HepG2 (cell line): ENCODE measurements at regions not wholly inside any gene's neighbourhood (a gene's known extent, or its start where the extent isn't known, plus 50 kb on each side); places are given as distances from the start of the nearest gene placed in this dataset.

Source experiments
- AGO2 ChIP-seq: fragments of 200-400 bp; formaldehyde crosslinking; optimal IDR thresholded peaks from 2 replicates; pipeline ENCODE3; 2017; ENCODE audit warnings: mild to moderate bottlenecking, low read depth, low read length, moderate library complexity
- ASH2L ChIP-seq: fragments of 300-600, 200-600 bp; sonication (generic); IDR thresholded peaks from 2 replicates; pipeline ENCODE4 v1.7.0; 2017; ENCODE audit warnings: low read depth, mild to moderate bottlenecking, moderate library complexity, mixed read lengths, low read length; ENCODE audit not compliant: insufficient read length
- BRF2 ChIP-seq: sonication (generic); formaldehyde crosslinking; IDR thresholded peaks from 2 replicates; pipeline ENCODE4 v1.8.1; 2022; ENCODE audit warnings: mild to moderate bottlenecking, missing genetic modification reagents
- CHCHD3 ChIP-seq: sonication (generic); formaldehyde crosslinking; IDR thresholded peaks from 2 replicates; pipeline ENCODE4 v1.8.0; 2022; ENCODE audit warnings: mild to moderate bottlenecking, missing genetic modification reagents, moderate library complexity
- CHD4 ChIP-seq: fragments of 200-600 bp; sonication (generic); IDR thresholded peaks from 2 replicates; pipeline ENCODE4 v1.7.0; 2017; ENCODE audit warnings: mild to moderate bottlenecking, low read length, borderline replicate concordance
- FOXJ3 ChIP-seq: sonication (generic); formaldehyde crosslinking; IDR thresholded peaks from 2 replicates; pipeline ENCODE4 v1.4.0; 2020; ENCODE audit warnings: missing genetic modification reagents, mild to moderate bottlenecking, borderline replicate concordance
- GABPA ChIP-seq, 2 experiments: IDR thresholded peaks; 2 replicates each; pipeline ENCODE4 v1.6.1; 2011 to 2016; ENCODE audit warnings: low read depth in 2 of 2, low read length in 1 of 2, missing biosample characterization in 1 of 2, missing genetic modification characterization in 1 of 2
- GFI1 ChIP-seq: sonication (generic); formaldehyde crosslinking; IDR thresholded peaks from 2 replicates; pipeline ENCODE4 v1.5.0; 2020; ENCODE audit warnings: missing genetic modification reagents, mild to moderate bottlenecking, borderline replicate concordance
- GPN1 ChIP-seq: sonication (generic); formaldehyde crosslinking; IDR thresholded peaks from 2 replicates; pipeline ENCODE4 v1.5.1; 2020; ENCODE audit warnings: missing genetic modification reagents, borderline replicate concordance
- KLF13 ChIP-seq: sonication (generic); formaldehyde crosslinking; IDR thresholded peaks from 2 replicates; pipeline ENCODE4 v1.4.0; 2020; ENCODE audit warnings: mild to moderate bottlenecking, missing genetic modification reagents
- KLF16 ChIP-seq, 2 experiments: sonication (generic) in 1 of 2; formaldehyde crosslinking in 1 of 2; IDR thresholded peaks; 2 replicates each; pipeline versions ENCODE4 v1.6.1 to v1.8.0; 2016 to 2023; ENCODE audit warnings: missing genetic modification reagents in 2 of 2, missing compliant biosample characterization in 1 of 2
- REL ChIP-seq: sonication (generic); formaldehyde crosslinking; conservative IDR thresholded peaks from 2 replicates; pipeline ENCODE4 v1.8.0; 2022; ENCODE audit warnings: mild to moderate bottlenecking, missing genetic modification reagents, moderate library complexity
- SAP130 ChIP-seq: IDR thresholded peaks from 2 replicates; pipeline ENCODE4 v1.6.1; 2016; ENCODE audit warnings: low read depth
- SNAPC2 ChIP-seq: sonication (generic); formaldehyde crosslinking; IDR thresholded peaks from 2 replicates; pipeline ENCODE4 v1.8.1; 2022; ENCODE audit warnings: mild to moderate bottlenecking, missing genetic modification reagents
- SP5 ChIP-seq: IDR thresholded peaks from 2 replicates; pipeline ENCODE4 v1.6.1; 2016; ENCODE audit warnings: low read depth, borderline replicate concordance
- YY1 ChIP-seq: IDR thresholded peaks from 2 replicates; pipeline ENCODE4 v1.6.1; 2011; ENCODE audit warnings: low read length, low read depth, moderate library complexity, mild to moderate bottlenecking; ENCODE audit not compliant: insufficient read depth, insufficient replicate concordance
- ZBTB1 ChIP-seq: sonication (generic); formaldehyde crosslinking; IDR thresholded peaks from 2 replicates; pipeline ENCODE4 v1.4.0; 2020; ENCODE audit warnings: missing genetic modification reagents, borderline replicate concordance
- ZBTB3 ChIP-seq: sonication (generic); formaldehyde crosslinking; IDR thresholded peaks from 2 replicates; pipeline ENCODE4 v1.4.0; 2020; ENCODE audit warnings: low read depth, mild to moderate bottlenecking, moderate library complexity, missing genetic modification reagents, borderline replicate concordance
- ZKSCAN1 ChIP-seq: fragments of 150-350 bp; IDR thresholded peaks from 2 replicates; pipeline ENCODE4 v1.6.1; 2014; ENCODE audit warnings: low read length
- ZNF121 ChIP-seq: sonication (generic); formaldehyde crosslinking; IDR thresholded peaks from 2 replicates; pipeline ENCODE4 v1.5.0; 2020; ENCODE audit warnings: mild to moderate bottlenecking, missing genetic modification reagents
- ZNF160 ChIP-seq: sonication (generic); formaldehyde crosslinking; IDR thresholded peaks from 2 replicates; pipeline ENCODE4 v1.8.0; 2022; ENCODE audit warnings: mild to moderate bottlenecking, inconsistent platforms, missing genetic modification reagents
- ZNF264 ChIP-seq: sonication (generic); formaldehyde crosslinking; IDR thresholded peaks from 2 replicates; pipeline ENCODE4 v1.4.0; 2020; ENCODE audit warnings: missing genetic modification reagents
- ZNF343 ChIP-seq: sonication (generic); formaldehyde crosslinking; IDR thresholded peaks from 2 replicates; pipeline ENCODE4 v1.4.0; 2020; ENCODE audit warnings: mild to moderate bottlenecking, missing genetic modification reagents
- ZNF430 ChIP-seq: sonication (generic); formaldehyde crosslinking; IDR thresholded peaks from 2 replicates; pipeline ENCODE4 v1.9.0; 2021; ENCODE audit warnings: mild to moderate bottlenecking, missing genetic modification reagents
- ZNF737 ChIP-seq: sonication (generic); formaldehyde crosslinking; IDR thresholded peaks from 2 replicates; pipeline ENCODE4 v1.5.0; 2020; ENCODE audit warnings: missing genetic modification reagents, mild to moderate bottlenecking, borderline replicate concordance
- ZNF761 ChIP-seq: sonication (generic); formaldehyde crosslinking; conservative IDR thresholded peaks from 2 replicates; pipeline ENCODE4 v1.4.0; 2020; ENCODE audit warnings: mild to moderate bottlenecking, missing genetic modification reagents
- ZNF800 ChIP-seq: sonication (generic); formaldehyde crosslinking; IDR thresholded peaks from 2 replicates; pipeline ENCODE4 v1.4.0; 2020; ENCODE audit warnings: missing genetic modification reagents
- TF ChIP-seq, protein P1 (sequence below): IDR thresholded peaks from 2 replicates; pipeline ENCODE4 v1.6.1; 2016

- no peak for TF ChIP-seq ZNF800 (CRISPR knock-in tag)
- TF ChIP-seq ZNF121, result no peak
- TF ChIP-seq SP5 (CRISPR knock-in tag), result no peak
- no peak for TF ChIP-seq ZNF761 (CRISPR knock-in tag)
- TF ChIP-seq, protein P1, sequence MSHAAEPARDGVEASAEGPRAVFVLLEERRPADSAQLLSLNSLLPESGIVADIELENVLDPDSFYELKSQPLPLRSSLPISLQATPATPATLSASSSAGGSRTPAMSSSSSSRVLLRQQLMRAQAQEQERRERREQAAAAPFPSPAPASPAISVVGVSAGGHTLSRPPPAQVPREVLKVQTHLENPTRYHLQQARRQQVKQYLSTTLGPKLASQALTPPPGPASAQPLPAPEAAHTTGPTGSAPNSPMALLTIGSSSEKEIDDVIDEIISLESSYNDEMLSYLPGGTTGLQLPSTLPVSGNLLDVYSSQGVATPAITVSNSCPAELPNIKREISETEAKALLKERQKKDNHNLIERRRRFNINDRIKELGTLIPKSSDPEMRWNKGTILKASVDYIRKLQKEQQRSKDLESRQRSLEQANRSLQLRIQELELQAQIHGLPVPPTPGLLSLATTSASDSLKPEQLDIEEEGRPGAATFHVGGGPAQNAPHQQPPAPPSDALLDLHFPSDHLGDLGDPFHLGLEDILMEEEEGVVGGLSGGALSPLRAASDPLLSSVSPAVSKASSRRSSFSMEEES (CRISPR knock-in tag), result no peak
- no peak for TF ChIP-seq FOXJ3 (CRISPR knock-in tag)
- no peak for TF ChIP-seq KLF16 (CRISPR knock-in tag; IDR thresholded peaks at IDR 0.05)
- TF ChIP-seq GFI1 (CRISPR knock-in tag), result no peak
- TF ChIP-seq ZBTB1 (CRISPR knock-in tag), result no peak
- TF ChIP-seq REL, result no peak
- no peak for TF ChIP-seq ZNF343 (CRISPR knock-in tag)
- no peak for TF ChIP-seq ZNF264
- TF ChIP-seq ASH2L, result no peak
- TF ChIP-seq ZNF737 (CRISPR knock-in tag), result no peak
- no peak for TF ChIP-seq ZNF430
- TF ChIP-seq KLF13, result peak; percentile 70; the same call in 1 of the 2 replicates
- TF ChIP-seq GABPA (IDR thresholded peaks at IDR 0.05; ENCODE audit: low read depth, low read length), result no peak
- TF ChIP-seq GABPA (CRISPR knock-in tag; IDR thresholded peaks at IDR 0.05; ENCODE audit: low read depth), result no peak
- no peak for TF ChIP-seq SAP130 (CRISPR knock-in tag)
- no peak for TF ChIP-seq CHD4
- TF ChIP-seq SNAPC2, result peak; percentile 33; the same call in 1 of the 2 replicates
- TF ChIP-seq AGO2, result peak; percentile 77
- no peak for TF ChIP-seq ZBTB3 (CRISPR knock-in tag)
- no peak for TF ChIP-seq CHCHD3
- TF ChIP-seq BRF2 (CRISPR knock-in tag), result no peak
- TF ChIP-seq ZKSCAN1, result no peak
- TF ChIP-seq GPN1 (CRISPR knock-in tag), result no peak
- TF ChIP-seq YY1, result no peak
- TF ChIP-seq ZNF160 (CRISPR knock-in tag), result no peak
Measured at GRCh38 chr2:47310801-47311560, 58.1 kb upstream of the EPCAM start (continued).
